D341Med (cell line): ENCODE measurements at regions not wholly inside any gene's neighbourhood (a gene's known extent, or its start where the extent isn't known, plus 50 kb on each side); places are given as distances from the start of the nearest gene placed in this dataset.

Source experiments
- DNase-seq: peaks from one replicate; pipeline ENCODE4 v3.0.0; 2012; ENCODE audit warnings: low spot score

DNA sequence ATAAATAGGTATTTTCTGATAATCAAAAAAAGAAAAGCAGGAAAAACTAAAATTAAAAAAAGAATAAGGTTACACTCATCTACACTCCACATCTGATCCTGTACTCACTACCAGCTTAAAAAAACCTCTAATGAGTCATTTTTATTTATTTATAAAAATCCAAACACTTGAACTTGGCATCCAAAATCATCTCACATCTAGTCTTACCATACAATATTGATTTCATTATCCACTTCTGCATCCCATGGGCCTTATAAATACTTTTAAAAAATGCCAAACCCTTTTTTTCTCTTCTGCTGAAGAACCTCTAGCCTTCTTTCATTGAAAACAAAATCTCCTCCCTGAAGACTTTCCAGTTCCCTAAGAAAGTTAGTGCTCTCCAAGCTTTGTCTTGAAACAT lies 109.7 kb downstream of the TMTC3 start:
- DNase-seq = no peak

DNA sequence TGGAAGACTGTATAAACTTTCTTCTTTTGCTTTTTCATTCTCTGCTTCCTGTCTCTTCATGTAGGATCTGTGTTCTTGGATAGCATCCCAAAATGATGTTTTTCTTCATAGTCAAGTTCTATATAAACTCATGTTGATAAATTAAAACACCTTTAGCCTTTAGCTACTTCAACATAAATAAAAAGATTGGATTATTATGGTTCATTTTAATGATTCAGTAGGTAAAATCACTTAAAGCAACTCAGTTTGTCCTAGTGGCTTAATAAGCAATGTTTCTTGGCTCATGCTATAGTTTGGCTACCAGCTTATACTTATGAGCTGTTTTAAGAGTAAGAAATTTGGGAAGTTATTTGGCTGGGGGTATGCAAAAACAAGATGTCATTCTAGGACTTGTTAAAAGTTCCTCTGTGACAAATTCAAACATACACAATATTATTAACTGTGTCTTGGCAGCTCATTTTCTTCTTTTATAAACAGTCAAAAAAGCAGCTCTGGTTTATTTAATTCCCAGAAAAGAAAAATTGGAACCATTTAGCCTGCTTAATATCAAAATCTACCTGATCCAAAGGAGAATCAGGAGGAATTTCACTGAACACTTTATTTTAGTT lies 111.4 kb downstream of the TMTC3 start:
- DNase-seq = no peak

DNA sequence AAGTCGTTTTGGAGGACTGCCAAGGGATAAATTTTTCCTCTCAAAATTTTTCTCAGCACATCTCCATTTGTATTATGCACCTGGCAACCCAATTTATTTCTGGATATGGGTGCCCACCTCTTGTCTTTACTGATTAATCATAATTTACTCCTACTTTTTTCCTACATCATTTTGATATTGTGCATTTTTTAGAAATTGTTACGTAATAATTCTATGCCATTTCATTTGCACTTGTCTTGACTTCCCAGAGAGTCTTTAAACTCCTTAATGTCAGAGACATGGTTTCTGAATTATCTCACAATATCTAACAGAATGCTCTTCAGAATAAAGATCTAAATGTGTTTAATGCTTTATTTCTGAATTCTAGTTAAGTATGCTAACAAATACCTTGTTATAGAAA lies 113.1 kb downstream of the TMTC3 start:
- DNase-seq = no peak

DNA sequence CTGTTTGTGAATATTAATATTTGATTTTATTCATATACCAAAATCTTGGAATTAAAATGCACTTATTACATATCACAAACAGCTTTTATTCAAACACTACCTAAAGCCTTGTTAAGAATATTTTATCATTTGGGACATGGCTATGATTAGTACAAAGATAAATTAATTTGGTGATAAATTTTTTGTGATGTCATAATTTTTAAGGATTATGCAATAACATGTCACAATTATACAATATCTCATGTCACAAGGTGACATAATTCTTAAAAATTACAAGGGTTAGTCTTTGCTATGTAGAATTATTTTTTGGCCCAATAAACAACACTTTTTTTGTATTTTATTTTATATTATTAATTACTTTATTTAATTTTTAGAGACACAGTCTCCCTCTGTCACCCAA lies 113.7 kb downstream of the TMTC3 start:
- DNase-seq = no peak

DNA sequence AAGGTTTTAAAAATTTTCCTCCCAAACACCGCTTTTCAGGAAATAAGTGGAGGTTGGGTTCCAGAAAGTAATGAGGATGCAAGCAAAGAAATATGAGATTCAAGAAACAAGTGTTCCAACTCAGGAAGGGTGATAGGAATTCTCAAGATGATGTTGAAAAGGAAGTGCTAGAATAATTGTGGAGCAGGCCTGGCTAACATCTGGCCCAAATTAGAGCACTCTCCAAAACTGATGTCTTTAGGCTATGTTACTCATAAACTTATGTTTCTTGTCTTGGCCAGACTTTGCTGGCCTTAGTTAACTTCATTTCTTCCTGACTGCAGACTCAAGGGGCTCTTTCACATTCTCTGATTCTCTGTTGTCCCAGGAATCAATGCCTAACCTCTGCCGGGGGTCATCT lies 116.3 kb downstream of the TMTC3 start:
- no peak for DNase-seq

DNA sequence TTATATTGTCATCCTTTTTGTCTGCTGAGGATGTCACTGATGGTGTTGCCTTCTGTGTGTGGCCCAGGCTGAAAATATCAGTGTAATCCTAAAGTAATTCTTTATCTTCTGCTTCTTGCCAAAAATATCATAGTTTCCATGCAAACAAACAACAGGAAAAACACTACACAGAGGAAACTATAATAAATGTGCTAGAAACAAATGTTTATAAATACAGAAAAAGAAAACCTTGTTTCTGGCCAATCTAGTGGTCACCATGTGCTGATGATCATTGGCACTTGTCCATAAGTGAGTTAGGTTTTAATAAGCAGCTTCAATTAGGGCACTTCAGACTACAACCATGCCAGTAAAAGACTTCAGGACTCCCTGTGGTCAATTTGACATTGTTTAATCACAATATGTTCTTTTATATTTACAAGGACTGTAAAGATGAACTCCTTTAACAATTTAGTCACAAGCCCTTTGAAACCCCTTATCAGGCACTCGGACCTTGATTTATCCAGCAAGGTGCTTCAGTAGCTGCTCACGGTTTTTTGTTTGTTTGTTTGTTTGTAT lies 124.8 kb downstream of the TMTC3 start:
- DNase-seq = no peak

DNA sequence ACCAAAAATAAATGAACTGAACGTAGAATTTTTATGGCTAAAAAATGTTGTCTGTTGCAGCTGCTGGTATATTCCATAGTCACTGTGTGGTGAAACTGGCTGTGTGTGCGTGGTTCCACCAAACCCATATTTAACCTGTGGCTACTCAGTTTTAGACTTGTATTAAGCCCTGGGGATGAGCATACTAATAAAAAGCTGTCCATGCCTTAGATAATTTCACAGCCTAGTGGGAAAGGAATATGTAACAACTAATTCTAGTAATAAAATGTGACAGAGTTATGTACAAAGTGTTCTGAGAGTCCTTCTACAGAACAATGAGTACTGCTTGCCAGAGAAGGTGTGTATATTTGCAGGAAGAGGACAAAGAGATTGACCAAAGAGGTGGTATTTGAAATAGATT lies 125.5 kb downstream of the TMTC3 start:
- no peak for DNase-seq

DNA sequence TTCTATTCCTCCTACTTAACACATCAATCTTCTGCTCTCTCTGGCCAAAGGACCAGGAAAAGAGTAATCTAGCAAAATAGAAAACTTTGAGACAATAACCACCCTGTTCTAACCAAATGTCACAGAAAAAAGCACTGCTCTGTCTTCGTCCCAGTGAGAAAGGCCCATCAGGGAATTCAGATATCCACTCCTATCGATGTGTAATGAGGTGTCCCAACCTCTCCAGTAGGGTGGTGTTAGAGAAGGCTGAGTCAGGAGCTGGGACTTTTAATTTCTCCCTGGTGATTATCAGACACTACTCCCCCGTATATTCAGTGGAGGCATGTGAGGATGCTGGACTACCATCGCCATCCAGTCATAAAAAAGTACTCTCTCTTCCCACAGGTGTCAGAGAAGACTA lies 130.3 kb downstream of the TMTC3 start:
- no peak for DNase-seq

DNA sequence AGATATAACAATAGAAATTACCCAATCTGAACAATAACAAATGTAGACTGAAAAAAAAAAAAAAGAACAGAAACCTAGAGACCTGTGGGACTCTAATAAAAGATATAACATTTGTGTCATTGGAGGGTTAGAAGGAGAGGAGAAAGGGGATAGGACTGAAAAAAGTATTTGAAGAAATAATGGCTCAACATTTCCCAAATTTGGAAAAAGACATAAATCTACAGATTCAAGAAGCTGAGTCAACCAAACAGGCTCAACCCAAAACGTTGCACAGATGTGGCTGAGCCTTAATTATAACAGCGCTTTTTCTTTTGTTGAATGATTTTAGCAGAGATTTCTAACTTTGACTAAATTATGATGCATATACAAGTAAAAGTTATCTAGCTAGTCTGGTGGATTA lies 131.3 kb downstream of the TMTC3 start:
- no peak for DNase-seq

DNA sequence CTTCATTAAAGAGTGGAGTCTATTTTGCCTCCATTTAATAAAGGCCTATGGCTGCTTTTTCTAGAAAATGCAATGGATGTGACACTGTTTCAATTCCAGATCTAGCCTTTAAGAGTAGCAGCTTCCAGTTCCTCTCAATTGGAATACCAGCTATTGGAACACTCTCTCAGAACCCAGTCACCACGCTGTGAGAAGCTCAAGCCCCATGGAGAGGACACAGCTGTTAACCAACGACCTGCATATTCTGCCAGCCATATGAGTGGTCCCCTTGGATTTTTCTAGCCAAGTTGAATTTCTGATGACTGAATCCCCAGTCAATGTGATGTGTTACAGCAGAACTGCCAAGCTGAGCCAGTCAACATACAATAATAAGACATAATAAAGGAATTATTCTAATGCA lies 131.8 kb downstream of the TMTC3 start:
- no peak for DNase-seq

DNA sequence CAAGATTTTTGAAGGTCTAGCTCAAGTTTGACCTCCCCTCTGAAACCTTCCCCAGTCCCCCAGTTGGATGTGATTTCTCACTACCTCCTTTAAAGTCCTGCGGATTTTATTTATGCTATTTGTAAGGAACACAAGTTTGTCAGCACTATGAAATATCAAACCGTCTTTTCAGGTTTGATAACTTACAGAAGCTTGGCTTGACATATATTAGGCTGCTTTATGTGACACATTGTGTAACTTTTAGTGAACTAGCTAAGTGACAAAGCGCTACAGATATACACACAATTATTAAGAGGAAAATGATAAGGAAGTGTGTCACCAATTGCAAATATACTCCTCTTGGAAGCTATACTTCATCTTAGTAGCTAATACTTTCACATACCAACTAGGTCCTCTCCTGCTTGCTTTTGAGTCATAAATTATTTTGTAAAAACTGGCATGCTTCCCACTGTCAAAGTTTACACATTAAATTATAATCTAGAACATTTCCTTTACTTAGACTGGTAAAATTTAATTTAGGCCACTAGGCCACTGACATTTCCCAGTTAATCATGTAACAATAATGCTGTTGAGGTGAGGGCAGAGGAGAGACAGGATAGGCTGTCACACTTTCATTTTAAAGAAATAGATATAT lies 149.5 kb downstream of the TMTC3 start:
- DNase-seq = no peak

DNA sequence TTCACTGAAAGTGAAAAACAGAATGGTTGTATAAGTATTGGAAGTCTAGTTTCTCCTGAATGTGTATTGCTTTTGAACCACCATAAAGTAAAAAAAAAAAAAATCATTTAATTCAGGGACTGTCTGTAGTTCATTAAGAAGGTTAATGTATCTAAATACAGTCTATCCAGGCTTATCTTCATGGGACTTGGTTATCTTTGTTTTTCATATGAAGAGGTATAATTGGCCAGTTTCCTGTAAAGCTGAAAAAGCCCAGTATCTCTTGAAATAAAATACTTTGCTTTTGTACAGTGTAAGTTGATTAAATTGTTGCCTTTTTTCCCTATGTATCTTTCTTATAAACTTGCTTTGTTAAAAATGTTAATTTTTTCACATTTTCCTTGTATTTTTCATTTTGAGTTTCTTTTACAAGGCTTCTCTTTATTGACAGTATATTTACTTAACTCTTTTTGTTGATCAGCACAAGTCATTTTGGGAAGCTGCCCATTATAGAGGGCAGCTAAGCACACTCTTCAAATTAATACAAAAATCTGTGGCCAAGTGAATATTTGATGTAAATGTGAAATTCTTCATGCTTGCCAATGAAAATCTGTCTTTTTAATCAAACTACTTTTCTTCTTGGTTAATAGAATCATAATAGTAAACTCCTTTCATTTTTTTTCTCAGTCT lies 156.0 kb downstream of the TMTC3 start:
- no peak for DNase-seq

DNA sequence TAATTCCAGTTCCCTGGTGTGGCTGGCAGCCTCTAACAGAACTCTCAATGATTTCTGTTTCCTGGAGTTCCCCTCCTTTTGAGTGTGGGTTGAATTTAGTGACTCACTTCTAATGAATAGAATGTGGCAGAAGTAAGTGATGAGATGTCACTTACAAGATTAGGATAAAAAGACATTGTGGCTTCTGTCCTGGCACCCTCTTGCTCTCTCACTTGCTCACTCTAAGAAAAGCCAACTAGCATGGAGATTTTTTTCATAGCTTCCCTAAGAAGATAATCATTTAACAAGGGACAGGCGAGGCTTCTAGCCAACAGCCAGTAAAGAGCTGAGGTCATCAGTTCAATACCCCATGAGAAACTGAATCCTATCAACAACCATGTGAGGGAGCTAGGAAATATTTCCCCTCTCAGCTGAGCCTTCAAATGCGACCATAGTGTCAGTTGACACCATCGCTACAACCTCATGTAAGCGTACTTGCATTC lies 156.7 kb downstream of the TMTC3 start:
- no peak for DNase-seq

DNA sequence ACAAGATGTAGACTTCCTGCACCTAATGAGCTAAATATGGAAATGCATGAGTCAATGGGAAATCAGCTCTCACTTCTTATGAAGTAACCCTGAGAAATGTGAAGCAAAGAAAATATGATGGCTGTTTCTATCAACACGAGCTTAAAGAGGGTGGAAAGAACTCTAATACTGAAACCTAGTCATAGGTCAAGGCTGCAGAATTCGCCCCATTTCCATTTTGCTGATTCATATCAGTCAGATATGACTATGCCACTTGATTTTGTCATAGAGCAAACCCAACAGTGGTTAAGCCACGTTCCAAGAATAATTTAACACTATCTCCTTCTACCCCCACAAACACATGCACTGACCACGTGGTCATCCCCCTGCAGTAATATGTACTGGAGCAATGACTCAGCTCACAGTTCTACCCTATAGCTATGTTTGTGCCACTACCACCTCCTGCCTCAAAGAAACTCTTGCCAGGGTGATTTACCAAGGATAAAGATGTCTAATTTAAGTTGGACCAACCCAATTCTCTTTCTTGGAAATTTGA lies 157.5 kb downstream of the TMTC3 start:
- DNase-seq = no peak

DNA sequence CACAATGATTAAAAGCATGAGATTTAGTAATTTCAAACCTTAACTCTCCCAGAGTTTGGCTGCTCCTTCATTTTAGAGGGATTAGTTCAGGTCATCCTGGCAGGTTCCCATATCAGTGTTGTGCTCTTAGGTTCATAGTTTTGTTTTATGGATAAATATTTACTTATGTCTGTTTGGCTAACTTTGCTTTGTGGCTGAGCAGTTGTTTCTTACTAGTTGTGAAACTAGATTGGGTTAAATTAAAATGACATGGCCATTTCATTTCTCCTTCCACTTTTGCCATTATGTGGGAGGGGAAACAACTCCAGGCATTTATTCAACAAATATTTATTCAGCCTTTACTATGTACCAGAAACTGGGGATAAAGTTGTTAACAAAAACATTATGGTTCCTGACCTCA lies 158.8 kb downstream of the TMTC3 start:
- DNase-seq = no peak

DNA sequence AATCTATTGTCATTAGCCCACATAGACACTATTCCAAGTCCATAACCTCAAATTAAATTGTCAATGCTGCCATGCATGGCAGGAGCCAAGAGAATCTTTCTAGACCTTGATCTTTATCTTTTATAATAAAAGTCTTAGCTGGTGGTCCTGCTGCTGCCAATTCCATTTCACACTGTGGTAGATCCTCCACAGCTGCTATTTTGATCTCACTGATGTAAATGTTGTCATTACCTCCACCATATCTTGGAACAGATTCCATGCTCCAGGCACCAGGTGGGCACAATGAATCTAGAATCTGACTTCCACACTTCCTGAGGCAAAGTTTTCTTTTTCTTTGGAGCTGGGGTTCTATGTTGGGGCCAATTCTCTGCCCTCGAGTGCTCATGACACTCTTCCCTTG lies 161.2 kb downstream of the TMTC3 start:
- no peak for DNase-seq

DNA sequence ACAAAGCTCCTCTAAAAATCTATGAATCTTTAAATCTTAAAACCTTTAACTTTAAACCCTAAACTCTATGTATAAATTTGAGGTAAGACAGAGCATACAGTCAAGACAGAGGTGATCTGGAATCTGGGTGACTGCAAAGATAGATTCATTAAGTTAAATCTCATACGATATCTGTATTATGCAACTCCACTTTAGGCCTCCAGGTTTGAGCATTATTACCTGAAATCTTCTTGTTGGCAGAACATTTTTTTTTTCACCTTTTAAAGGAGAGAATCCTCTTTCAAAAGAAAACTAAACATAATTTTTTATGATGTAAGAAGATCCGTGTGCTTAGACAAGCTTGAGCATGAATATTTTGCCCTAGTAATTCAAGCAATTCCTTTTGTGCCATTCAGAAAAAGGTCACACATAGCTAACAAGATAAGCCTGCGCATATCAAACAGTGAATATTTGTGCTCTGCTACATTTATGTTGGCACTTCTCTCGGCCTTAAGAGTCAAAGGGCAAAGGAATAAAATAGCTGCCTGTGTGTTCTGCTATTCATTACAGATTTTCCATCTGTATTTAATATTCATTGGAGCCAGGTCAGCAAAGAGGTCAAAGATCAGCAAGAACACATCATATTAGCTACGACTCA lies 163.3 kb downstream of the TMTC3 start:
- no peak for DNase-seq

DNA sequence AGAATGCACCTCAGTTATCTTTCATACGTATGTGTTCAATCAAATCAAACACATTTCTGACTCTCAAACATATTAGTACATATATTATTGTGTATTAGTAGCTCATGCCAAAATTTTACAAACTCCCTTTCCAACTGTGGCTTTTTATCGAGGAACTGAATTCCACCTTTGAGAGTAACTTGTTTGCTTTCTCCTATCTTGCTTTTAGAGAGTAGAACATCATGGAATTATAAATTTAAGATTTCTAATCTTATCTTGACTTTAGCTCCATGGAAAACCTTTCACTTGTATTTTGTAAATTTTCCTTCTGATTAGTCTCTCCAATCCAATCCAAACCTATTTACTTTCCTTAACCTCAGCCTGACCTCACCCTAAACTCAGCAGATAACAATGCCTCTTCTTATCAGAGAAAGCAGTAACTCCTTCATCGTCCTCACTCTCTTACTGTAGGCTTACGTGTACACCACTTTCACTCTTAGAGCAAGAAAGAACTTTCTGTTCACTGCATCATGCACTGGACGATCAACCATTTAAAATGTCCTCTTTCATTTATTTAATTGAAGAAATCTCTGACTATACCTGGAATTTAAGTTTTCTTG lies 164.5 kb downstream of the TMTC3 start:
- DNase-seq = no peak

DNA sequence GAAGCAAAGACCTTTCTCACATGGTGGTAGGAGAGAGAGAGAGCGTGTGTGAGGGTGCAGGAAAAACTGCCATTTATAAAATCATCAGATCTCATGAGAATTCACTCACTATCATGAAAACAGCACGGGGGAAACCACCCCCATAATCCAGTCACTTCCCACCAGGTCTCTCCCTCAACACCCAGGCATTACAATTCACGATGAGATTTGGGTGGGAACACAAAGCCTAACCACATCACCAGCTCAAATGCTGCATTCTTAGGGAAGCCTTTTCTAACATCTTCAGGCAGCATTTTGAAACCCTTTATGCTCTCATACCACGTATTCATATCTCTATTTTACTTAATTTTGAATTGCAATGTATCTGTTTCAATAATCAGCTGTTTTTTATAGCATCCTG lies 165.9 kb downstream of the TMTC3 start:
- DNase-seq = no peak

DNA sequence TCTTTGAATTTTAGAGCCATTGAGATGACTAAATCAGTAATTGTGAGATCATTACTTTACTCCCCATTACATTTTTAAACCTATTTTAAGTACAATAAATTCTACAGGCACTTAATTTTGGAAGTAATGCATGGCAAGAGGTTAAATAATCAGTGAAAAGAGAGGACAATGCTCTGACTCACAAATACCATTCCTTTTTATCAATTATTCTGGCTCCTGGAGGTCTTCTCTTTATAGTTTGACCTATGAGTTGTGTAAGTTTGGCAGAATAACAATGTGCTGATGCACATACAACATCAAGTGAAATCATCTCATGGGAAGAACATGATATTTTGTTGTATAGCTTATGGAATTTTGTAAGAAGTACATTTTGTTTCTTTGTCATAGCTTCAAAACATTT lies 166.7 kb downstream of the TMTC3 start:
- DNase-seq = no peak

DNA sequence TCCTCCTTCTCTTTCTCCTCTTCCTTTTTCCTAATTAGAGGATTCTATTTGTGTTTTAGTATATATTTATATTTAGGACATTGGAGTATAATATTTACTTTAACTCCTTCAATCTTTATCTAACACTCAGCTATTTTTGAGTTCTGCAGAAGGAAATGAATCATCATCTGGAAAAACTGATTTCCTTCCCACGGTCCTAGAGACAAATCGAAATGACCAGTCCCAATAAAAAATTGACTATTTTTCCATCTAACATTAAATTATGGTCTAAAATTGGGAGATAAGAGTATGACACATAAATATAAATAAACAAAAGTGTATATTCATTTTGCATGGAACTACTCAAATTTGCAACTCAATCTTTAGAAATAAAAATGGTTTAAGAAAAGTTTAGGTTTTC lies 167.4 kb downstream of the TMTC3 start:
- no peak for DNase-seq

DNA sequence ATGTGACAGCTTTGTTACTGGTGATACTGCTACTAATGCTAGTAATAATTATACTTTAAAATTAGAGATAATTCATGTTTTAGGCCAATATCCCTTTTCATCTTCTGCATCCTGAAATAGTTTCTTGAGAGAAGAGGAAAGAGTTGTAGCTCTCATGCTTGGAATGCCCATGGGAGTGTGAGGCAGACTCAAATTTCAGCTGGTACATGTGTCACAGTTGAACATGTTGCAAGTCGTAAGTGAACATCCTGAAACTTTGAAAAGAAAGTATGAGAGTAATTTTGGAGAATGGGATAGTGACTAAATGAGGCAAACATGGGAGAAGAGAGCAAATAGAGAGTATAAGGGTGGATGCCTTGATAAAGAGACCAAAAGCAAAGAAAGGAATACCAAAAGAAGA lies 168.0 kb downstream of the TMTC3 start:
- no peak for DNase-seq
